ENCODE measurements at regions not wholly inside any gene's neighbourhood (a gene's known extent, or its start where the extent isn't known, plus 50 kb on each side); places are given as distances from the start of the nearest gene placed in this dataset.

- no peak overlapping the region for H3K27ac ChIP-seq
- TF ChIP-seq CTCF (conservative IDR thresholded peaks at IDR 0.05) (no peak), ZFX (IDR thresholded peaks at IDR 0.05) (no peak)
Measured at GRCh38 chr4:43243433-43244116, 351.1 kb downstream of the GRXCR1 start.

GRCh38 chr4:43244688-43245382, 352.3 kb downstream of the GRXCR1 start:
- no peak overlapping the region for H3K27ac ChIP-seq
- no peak for TF ChIP-seq ZFX (IDR thresholded peaks at IDR 0.05)
- no peak for TF ChIP-seq CTCF (conservative IDR thresholded peaks at IDR 0.05)

- TF ChIP-seq ZFX (IDR thresholded peaks at IDR 0.05) (no peak), CTCF (conservative IDR thresholded peaks at IDR 0.05) (no peak)
- H3K27ac ChIP-seq = no peak overlapping the region
Measured at GRCh38 chr4:43251841-43252240, 359.3 kb downstream of the GRXCR1 start.

GRCh38 chr4:43253541-43253940, 361.0 kb downstream of the GRXCR1 start:
- TF ChIP-seq ZFX (IDR thresholded peaks at IDR 0.05) = no peak
- H3K27ac ChIP-seq = no peak overlapping the region

- no peak overlapping the region for H3K27ac ChIP-seq
- no peak for TF ChIP-seq CTCF (conservative IDR thresholded peaks at IDR 0.05)
Measured at GRCh38 chr4:43264730-43265129, 372.2 kb downstream of the GRXCR1 start.

- TF ChIP-seq CTCF (conservative IDR thresholded peaks at IDR 0.05) = no peak
- no peak for TF ChIP-seq ZFX (IDR thresholded peaks at IDR 0.05)
- no peak overlapping the region for H3K27ac ChIP-seq
Measured at GRCh38 chr4:43271946-43272345, 379.4 kb downstream of the GRXCR1 start.

GRCh38 chr4:43274376-43274775, 381.9 kb downstream of the GRXCR1 start:
- TF ChIP-seq CTCF (conservative IDR thresholded peaks at IDR 0.05) (no peak), ZFX (IDR thresholded peaks at IDR 0.05) (no peak)
- H3K27ac ChIP-seq = no peak overlapping the region

- TF ChIP-seq ZFX (IDR thresholded peaks at IDR 0.05) = no peak
- TF ChIP-seq CTCF (conservative IDR thresholded peaks at IDR 0.05) = no peak
- H3K27ac ChIP-seq = no peak overlapping the region
Measured at GRCh38 chr4:43275779-43276178, 383.3 kb downstream of the GRXCR1 start.
